NCI-H748 treated with DMSO at 0.1 percent for 48 hours (cell line): ENCODE measurements at regions not wholly inside any gene's neighbourhood (a gene's known extent, or its start where the extent isn't known, plus 50 kb on each side); places are given as distances from the start of the nearest gene placed in this dataset.

Experiments
- DNase-seq: peaks from one replicate; lab custom pipeline; 2025; lab: John Stamatoyannopoulos, UW

DNA sequence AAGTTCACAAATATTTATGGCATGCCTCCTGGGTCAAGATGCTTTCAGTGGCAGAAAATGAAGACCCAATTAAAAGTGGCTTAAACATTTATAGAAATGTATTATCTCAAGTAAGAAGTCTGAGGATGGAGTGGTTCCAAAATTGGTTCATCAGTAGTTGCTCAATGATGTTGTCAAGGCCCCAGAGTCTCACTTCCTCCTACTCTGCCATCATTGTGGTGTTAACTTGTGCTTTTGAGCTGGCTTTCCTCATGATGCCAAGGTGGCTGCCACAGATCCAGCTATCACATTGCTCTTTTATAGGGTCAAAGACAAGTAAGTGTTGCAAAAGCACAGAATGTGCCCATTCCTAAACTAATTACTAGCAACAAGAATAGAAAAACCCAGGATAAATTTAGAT is 404.6 kb upstream of the NRP1 start:
- no peak for DNase-seq

DNA sequence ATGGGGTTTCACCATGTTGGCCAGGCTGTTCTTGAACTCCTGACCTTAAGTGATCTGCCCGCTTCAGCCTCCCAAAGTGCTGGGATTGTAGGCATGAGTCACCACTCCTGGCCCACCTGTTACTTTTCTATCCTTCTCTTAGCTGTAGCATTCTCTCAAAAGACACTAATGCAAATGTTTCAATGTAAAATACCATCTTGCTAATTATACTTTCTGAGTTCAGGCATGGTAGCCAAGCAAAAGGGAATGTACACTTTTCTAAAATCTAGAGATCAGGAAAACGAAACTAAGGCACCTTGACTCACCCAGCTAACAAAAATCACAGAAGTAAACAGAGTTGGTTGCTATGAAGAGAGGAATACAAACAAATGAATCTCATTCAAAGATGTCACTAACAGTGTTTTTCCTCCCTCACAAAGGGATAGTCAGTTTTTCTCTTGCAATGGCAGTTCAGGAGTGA is 401.0 kb upstream of the NRP1 start:
- no peak for DNase-seq

DNA sequence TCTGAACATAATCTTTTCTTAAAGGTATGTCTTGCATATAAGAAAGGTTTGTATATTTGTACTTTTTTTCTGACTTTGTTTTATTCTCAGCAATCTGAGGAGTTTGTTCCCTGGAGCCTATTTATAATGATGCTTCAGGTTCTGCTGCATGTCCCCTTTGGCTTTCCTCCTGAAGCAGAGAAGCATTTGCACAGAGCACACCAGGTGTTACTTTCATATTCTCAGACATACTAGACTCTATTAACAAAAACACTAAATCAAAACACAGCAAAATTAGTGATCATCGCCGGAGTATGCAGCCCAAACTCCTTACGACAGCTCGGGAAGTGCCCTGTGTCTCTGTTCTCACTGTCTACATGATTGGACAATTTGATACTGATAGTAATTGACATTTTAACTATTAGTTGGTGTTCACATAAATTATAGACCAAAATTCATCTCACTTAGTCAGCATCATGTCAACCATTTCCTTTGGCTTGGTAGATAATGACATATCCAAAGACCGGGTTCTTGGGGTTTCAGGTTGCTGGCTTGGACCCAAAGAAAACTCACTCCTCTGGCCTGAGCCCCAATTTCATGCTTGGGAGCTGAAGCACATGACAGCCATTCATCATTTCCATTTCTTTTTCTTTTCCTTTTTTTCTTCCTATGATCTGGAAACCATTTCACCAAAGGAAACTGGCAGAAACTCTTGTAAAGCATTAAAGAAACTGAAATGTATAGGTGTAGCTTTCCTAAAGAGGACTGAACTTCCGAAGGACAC is 400.1 kb upstream of the NRP1 start:
- DNase-seq = no peak

DNA sequence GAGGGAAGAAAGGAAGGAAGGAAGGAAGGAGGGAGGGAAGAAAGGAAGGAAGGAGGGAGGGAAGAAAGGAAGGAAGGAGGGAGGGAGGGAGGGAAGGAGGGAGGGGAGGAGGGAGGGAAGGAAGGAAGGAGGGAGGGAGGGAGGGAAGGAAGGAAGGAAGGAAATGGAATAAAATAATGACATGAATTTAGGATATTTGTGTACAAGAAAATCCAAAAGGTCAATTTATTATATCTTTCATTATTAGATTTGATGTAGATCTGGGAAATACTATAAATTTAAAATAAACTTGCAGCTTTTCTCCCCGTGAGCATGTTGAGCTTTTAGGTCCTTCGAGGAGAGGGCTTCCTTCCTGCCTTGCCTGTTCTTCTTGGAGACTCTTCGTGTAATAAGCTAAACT is 398.6 kb upstream of the NRP1 start:
- DNase-seq = no peak

DNA sequence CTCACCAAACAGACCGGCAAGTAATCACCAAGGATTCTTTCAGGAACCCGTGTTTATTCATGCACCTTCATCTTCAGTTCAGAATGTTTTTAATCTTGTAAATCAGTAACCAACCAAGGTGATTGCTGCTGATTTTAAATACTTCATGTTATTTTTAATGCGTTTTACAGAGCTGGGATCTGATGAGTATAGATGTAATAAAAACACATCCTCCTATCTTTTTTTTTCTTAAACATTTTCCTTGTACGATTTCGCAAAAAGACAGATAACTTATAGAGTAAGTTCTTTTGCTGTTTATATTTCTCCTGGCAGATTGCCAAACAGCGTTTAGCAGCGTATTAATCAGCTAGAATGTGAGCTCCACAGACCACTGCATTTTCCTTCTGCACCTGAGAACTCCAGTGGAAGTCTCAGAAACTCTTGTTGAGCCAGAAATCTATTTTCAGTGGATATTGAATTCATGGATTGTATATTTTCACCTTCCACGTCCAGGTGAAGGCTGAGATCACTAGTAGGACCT is 397.8 kb upstream of the NRP1 start:
- no peak for DNase-seq

DNA sequence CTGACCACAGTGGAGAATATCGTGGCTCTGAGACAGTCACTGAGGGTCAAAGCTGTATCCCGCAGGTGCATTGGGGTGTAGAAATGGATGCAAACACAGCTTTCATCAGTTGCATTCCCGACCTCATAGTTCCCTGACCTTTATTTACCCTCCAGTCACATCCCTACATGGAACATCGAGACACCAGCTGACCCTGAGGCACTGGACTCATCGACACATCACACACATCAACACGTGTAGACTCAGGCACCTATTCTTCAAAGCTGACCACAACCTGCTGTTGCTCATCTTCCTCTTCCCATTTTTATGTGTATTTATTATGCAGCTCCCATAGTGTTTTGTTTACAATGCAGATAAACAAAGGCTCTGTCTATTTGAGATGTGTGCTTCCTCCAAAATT is 396.9 kb upstream of the NRP1 start:
- DNase-seq = no peak

DNA sequence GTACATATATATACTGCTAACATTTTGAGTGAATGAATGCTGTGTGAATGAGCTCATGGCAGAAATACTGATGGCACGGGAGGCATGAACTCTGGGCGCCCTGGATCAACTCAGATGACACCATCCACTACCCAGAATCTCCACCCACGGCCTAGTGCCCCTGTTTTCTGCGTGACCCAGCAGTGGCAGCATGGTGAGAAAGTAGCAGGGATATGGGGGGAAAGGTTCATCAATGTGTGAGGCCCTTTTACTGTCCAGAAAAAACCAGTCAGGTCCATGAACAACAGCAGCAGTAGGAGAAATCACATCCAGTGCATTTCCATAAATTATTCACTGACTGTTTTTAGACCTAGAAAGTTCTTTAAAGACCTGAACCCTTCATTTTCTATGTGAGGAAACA is 391.0 kb upstream of the NRP1 start:
- no peak for DNase-seq

DNA sequence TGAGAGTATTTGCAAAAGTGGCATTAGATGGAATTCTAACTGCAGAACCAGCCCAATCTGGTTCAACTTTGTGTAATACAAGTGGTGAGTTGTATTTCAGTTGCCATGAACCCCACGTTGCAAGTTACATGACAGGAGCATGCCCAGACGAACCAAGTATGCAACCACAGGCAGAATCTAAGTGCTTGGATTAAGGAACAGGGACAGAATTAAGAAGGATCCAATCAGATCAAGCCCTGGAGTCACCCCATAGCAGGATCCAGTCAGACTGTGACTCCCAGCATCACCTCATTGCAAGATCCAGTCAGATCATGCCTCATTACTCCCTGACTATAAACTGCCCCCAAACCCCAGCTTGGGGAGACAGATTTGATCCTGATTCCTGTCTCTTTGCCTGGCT is 388.7 kb upstream of the NRP1 start:
- DNase-seq = no peak

DNA sequence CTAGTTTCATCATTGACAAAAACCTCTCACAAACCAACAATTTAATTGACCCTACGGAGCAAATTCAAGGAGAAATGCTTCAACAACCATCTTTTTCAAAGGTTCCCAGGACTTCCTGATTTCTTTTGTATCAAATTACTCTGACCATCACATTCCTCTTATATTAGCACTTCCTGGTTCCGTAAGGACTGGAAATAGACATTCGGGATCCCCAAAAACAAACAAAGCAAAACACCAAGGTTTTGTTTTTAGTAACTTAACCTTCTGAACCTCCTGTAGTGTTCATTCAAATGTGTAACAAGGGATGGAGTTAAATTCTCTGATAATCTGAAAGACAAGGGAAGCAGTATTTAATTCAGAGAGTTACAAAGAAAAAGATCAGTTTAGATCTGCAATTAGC is 387.6 kb upstream of the NRP1 start:
- DNase-seq = no peak

DNA sequence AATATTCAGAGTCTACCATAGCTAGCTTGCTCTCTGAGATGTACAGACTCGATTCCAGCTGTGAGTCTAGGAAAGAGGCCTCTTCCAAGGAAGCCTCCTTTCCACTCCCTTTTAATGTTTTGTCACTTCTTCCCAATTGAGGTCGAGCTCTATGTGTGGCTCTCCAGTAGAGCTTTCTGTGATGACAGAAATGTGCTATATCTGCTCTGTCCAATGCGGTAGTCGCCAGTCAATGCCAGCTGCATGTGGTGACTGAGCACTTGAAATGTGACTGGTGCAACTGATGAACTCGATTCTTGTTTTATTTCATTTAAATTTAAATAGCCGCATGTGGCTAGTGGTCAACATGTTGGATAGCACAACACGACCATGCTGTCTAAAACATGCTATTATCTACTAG is 387.0 kb upstream of the NRP1 start:
- DNase-seq = no peak

DNA sequence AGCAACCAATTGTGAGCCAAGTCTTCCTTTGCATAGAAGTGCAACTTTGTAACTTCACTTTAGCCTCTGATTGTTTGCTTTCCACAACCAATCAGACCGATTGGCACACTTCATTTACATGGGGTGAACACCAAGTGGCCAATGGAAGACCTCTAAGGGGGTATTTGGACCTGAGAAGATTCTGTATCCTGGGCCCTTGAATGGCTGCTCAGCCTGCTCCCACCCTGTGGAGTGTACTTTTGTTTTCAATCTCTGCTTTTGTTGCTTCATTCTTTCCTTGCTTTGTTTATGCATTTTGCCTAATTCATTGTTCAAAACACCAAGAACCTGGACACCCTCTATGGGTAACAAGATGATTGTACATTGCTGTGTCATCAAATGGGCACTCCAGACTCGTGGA is 385.7 kb upstream of the NRP1 start:
- no peak for DNase-seq

DNA sequence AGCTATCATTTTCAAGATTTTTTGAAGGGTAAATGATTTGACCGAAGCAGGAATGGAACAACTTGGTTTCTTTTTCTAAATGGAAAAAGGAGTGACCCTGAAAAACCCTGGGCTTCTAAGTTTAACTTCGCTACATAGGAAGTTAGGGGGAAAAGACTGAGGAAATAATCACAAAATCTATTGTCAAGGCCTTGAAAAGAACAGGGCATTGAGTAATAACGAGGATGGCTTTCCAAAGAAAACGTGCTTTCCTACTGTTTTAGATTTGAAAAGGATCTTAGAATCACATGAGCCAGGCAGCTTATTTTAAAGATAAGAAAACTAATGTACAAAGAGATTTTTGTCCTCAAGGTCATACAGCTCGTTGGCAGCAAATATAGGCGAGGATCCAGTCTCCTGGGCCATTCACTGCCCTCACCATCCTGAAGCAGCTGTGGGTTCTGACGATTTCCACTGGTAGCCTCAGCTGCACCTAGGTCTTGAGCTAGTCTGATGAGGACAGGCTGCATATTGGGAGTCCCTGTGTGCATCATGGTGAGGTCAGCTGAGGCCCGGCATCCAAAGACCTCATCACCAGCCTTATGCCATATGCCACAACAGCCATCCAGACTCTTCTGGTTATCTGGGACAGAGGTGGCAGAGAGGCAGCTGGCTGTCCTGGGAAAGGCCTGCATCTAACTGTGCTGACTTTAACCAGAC is 384.7 kb upstream of the NRP1 start:
- DNase-seq = no peak

DNA sequence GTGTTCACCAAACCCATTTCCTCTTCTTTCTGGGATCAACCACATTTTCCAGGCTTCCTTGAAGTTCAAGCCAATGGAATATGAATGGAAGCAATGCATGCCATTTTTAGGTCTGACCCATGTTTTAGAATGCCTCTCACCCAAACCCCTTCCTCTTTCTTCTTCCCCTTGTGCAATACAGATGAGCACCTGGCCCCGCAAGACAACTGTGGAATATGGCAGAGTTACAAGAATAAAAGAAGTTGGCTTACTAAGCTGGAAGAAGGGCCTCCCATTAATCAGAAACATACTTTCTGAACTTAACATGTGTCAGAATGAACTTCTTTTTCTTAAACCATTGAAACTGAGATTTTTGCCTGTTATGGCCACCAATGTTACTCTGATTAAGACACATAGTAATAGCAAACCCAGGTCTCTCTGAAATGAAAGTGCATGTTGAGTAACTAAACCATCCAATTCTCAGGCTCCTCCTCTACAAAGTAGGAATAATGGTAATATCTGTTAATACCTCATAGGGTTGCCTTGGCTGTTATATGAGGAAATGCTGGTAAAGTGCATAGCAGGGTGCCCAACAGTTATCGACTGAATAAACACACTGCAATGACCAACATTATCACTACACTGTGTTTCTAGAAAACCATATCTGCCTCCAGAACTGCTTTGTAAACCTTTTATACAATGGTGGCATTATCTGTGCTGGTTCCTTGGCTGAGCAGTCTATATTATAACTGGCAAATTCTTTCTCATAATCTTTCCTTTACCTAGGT is 382.2 kb upstream of the NRP1 start:
- no peak for DNase-seq

DNA sequence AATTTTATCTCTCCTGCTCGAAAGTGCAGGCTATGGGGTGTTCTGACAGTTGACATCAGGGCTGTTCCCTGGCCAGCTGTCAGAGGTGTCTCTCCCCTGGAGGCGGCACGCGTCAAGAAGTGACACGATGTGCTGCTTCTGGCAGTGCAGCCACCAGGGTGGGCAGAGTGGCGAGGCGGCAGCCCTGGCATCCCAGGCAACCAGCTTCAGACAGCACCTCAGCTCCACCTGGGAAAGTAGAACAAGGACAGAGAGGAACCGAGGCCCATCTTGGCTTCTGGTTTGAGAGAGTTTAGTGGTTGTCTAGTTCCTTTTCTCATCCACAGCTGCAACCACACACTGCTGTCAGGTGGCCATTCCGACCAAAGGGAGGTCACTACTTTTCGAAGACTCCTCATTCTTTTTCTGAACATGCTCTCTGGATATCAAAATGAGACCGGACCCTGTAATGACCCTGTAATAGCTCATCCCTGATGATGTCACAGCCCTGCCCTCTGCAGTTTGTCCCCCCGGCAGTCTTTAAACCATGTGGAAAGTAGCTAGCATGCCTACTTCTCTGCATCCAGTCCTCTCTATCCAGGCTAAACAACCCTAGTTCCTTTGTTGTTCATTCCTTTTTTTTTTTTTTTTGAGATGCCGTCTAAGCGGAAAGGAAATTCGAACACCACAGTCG is 381.0 kb upstream of the NRP1 start:
- no peak for DNase-seq

DNA sequence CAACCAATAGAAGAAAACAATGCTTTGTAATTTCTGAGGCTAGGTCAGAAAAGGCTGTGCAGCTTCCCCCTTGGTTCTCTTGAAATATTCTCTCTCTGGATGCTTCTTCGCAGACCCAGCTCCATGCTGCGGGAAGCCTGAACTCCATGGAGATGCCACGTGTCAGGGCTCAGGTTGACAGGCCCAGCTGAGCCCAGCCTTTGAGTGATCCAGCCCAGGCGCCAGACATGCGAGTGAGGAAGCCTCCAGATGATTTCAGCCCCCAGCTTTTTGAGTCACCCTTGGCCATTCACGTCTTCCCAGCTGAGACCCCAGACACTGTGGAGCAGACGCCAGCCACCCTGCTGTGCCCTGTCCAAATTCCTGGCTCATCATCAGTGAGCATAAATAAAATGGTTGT is 378.4 kb upstream of the NRP1 start:
- no peak for DNase-seq

DNA sequence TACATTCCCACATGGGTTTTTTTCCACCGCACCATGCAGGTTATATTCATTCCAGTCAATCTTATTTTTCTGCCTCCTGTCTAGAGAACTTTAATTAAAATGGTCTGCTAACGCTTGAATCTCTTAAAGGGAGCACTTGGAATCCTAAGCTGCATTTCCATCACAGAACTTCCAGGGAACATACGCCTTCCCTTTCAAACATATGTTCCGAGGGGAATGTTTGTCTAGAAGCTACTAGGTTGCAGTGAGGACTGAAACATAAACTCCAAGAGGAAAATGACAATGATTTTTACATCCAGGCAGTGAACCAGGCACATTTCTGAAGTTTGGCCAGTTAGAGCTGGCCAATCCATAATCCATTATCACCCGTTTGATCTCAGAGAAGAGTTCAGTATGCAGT is 375.5 kb upstream of the NRP1 start:
- no peak for DNase-seq

DNA sequence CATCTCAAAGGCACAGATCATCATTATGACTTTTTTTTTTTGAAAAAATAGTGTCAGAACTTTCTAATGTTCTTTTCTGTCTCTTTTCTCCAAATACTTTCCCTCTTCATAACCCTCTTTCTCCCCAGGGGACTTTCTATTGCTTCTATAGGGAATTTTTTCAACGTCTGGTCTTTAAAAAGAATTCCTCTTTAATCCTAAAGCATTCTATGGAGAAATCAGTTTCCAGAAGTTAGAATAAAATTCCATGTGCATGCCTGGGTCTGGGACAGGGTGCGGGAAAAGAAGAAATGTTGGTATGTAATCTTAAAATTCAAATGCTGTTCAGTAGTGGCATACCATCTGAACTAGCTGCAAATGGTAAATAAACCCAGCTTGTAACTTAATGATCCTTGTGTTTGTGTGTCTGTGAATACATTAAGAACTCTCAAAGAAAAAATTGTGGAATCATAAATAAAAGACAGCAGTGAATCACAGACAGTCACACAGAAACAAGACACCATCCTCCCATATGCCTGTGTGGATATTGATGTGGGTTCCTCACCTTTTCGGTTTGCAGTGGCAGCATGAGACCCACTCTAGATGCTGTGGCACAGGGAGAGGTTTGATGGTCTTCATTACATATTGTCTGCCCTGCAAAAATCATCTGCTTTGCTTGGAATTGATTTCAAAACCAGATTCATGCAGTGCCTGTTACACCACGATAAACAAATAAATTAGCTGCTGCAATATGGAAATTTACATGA is 374.7 kb upstream of the NRP1 start:
- DNase-seq = no peak

DNA sequence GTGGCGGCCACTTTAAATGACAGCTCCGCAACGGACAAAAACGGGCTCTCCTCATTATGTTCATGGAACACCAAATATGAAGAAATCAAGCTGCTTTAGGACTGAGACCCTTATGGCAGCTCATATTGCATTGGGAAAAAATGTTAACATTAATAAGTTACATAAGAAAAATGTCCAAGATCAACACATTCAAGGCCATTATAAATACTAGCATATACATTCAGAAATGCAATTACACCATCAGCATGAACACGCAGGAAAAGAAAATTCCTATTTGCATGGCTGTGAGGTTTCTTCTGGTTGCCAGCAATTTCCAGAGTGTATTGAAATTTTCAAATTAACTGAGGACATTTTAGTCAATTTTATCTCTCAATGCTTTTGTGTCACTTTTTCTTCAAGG is 374.1 kb upstream of the NRP1 start:
- no peak for DNase-seq

DNA sequence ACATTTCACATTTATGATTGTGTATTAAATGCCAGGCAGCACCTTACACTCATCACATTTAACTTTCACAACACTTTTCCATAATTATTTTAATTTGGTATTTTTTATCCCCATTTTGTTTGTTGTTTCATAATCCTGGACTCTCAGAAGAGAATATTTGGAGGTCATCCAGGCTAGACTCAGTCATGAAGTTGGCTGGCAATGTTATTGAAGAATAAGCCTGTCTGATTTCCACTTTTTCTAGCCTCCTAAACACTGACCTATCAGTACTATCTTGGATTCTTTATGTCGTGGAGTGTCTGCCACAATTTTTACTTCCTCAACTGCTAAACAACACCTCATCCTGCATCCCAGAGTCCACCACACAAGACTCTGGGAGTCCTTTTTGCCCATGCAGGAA is 372.3 kb upstream of the NRP1 start:
- no peak for DNase-seq

DNA sequence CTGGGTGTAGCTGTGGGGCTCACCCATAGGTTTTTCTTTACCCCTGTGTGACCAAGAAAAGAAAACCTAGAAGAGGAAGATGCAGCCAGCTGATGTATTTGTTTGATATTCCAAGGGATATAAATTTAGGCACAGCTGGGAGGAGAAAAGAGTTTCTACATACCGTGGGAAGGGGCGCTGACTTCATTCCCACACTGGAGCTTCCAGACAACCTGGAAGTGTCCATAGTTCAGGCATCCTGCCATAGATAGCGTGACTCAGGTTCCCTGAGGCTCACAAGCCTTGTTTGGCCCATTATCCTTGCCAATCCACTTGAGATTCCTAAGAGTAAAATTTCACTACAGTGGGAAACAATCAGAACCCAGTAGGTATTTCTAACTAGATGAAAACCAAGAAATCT is 371.7 kb upstream of the NRP1 start:
- no peak for DNase-seq

DNA sequence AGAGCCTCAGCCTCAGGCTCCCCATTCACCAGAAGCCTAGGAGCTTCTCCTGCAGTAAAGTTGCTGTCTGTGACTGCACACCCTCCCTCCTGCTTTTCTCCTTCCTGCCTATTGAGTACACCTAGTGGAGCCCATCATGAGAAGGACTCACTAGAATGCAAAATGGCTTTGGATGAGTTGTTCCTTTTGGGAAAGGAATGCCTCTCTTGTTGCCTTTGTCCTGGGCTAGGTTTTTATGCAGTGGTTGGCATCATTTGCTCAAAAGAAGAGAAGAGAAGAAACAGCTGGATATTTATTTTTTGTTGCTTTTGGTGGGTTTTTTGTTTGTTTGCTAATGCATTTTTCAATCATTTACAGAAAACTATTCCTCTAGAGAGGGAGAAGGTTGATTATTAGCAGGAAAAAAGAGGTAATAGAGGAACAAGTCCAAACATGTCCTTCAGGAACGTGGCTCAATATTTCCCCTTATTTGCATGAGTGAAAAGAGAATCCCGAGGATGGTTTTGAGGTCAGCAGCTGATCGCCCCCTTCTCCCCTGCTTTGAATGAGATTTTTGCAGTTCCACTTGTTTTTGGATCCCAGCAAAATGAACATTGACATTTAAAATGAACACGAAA is 369.9 kb upstream of the NRP1 start:
- no peak for DNase-seq
